ENCODE measurements at regions not wholly inside any gene's neighbourhood (a gene's known extent, or its start where the extent isn't known, plus 50 kb on each side); places are given as distances from the start of the nearest gene placed in this dataset.

GRCh38 chr16:60510208-60510607 is 1526.0 kb downstream of the CDH8 start (continued):
- TF ChIP-seq GMEB1 (CRISPR knock-in tag; IDR thresholded peaks at IDR 0.05) (no peak), ZNF436 (CRISPR knock-in tag; IDR thresholded peaks at IDR 0.05) (no peak), FOXP1 (CRISPR knock-in tag; IDR thresholded peaks at IDR 0.05) (no peak), ZKSCAN3 (CRISPR knock-in tag; IDR thresholded peaks at IDR 0.05) (no peak), CBFA2T2 (conservative IDR thresholded peaks at IDR 0.05) (no peak), STAT5A (IDR thresholded peaks at IDR 0.05; ENCODE audit: borderline replicate concordance, low read length) (no peak), ZHX1 (conservative IDR thresholded peaks at IDR 0.05; ENCODE audit: low read length) (no peak), TCF15 (CRISPR knock-in tag; IDR thresholded peaks at IDR 0.05) (no peak)
